ENCODE measurements at regions not wholly inside any gene's neighbourhood (a gene's known extent, or its start where the extent isn't known, plus 50 kb on each side); places are given as distances from the start of the nearest gene placed in this dataset.
A peak's percentile ranks its signal among the peaks of the same experiment; 100 is the strongest.

- H3K36me3 ChIP-seq (replicated peaks in 1 of 2): no peaks in the 10 kb centered on the region
- DNase-seq: peak in 1 of 7 donors; percentile 50
- H3K4me1 ChIP-seq (replicated peaks in 1 of 2): no peaks in the 10 kb centered on the region
- no peak overlapping the region for H3K27ac ChIP-seq
- H3K9me3 ChIP-seq (replicated peaks in 1 of 3): no peaks in the 10 kb centered on the region
- intact Hi-C loops (cut with DNase I): no loop called here
- 66 to 75% (median 69%) methylated on average over 5 of the region's 5 CpGs for WGBS, 4 donors
- H3K27me3 ChIP-seq: no peaks in the 10 kb centered on the region
- TF ChIP-seq CTCF (IDR thresholded peaks at IDR 0.05): no peak
- TF ChIP-seq POLR2A (IDR thresholded peaks at IDR 0.05): no peak
- H3K4me3 ChIP-seq: no peak overlapping the region
Observed at GRCh38 chr7:35355911-35356310, 102.0 kb upstream of the TBX20 start.

DNA sequence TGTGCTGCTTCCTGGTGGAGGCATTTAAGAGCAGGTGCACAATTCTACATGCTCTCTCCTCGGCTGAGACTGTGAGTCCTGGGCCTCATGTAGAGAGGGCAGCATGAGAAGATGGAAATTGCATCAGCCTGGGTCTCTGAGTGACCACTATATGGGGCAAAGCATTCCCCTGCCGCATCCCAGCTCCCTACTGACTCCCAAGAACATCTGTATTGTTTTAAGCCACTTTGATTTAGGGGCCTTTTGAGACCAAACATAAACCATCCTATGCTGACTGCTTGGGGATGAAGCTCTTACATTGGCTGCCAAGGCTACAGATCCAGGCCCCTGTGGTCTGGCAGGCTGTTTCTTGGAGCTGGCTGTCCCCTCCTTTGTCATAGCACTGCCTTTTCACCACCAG is 101.3 kb upstream of the TBX20 start:
- intact Hi-C loops (cut with DNase I): no loop called here
- Histone ChIP-seq H3K27me3 (no peaks in the 10 kb centered on the region), H3K4me3 (no peak overlapping the region), H3K9me3 (replicated peaks in 1 of 3) (no peaks in the 10 kb centered on the region), H3K4me1 (replicated peaks in 1 of 2) (no peaks in the 10 kb centered on the region), H3K36me3 (replicated peaks in 1 of 2) (no peaks in the 10 kb centered on the region), H3K27ac (no peak overlapping the region)
- DNase-seq: peak in 1 of 7 donors; percentile 41
- TF ChIP-seq CTCF (IDR thresholded peaks at IDR 0.05): no peak
- TF ChIP-seq POLR2A (IDR thresholded peaks at IDR 0.05): no peak
- 40 to 75% (median 45%) methylated on average over 2 of the region's 2 CpGs for WGBS, 4 donors

DNA sequence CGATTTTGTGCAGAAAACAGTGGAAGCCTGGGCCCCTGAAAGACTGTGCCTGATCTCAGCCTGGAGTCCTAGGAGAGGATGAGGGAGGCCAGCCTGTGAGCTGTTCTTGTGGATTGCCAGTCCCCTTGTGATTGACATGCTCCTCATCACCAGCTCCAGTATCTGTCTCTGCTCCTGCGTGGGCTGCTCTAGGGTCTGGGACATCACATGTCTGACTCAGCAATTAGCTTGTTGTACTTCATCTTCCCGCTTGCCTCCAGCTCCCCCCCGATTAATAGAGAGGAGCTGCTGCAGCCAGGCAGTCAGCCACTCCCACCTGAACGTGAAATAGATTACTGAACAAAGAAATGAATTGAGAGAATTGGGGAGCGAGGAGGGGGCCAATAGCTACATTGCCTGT is 99.6 kb upstream of the TBX20 start:
- Histone ChIP-seq H3K4me1 (replicated peaks in 1 of 2) (no peaks in the 10 kb centered on the region), H3K36me3 (replicated peaks in 1 of 2) (no peaks in the 10 kb centered on the region), H3K27me3 (no peaks in the 10 kb centered on the region), H3K27ac (no peak overlapping the region), H3K4me3 (no peak overlapping the region), H3K9me3 (replicated peaks in 1 of 3) (no peaks in the 10 kb centered on the region)
- DNase-seq: peak in 1 of 7 donors; percentile 56
- intact Hi-C loops (cut with DNase I): no loop called here
- 34 to 45% (median 39%) methylated on average over 5 to 6 of the region's 6 CpGs for WGBS, 4 donors
- no peak for TF ChIP-seq CTCF (IDR thresholded peaks at IDR 0.05)
- TF ChIP-seq POLR2A (IDR thresholded peaks at IDR 0.05): no peak

- H3K4me3 ChIP-seq: no peak overlapping the region
- intact Hi-C loops (cut with DNase I): no loop called here
- 78 to 97% (median 92%) methylated on average over 4 of the region's 4 CpGs for WGBS, 4 donors
Observed at GRCh38 chr7:35351466-35351865, 97.6 kb upstream of the TBX20 start.

More at GRCh38 chr7:35351466-35351865, 97.6 kb upstream of the TBX20 start:
- no peaks in the 10 kb centered on the region for H3K27me3 ChIP-seq
- H3K36me3 ChIP-seq (replicated peaks in 1 of 2): no peaks in the 10 kb centered on the region
- peak in 1 of 7 donors; percentile 35 for DNase-seq
- no peak for TF ChIP-seq CTCF (IDR thresholded peaks at IDR 0.05)
- TF ChIP-seq POLR2A (IDR thresholded peaks at IDR 0.05): no peak
- no peaks in the 10 kb centered on the region for H3K9me3 ChIP-seq (replicated peaks in 1 of 3)
- H3K27ac ChIP-seq: no peak overlapping the region
- H3K4me1 ChIP-seq (replicated peaks in 1 of 2): no peaks in the 10 kb centered on the region
